ENCODE measurements at regions not wholly inside any gene's neighbourhood (a gene's known extent, or its start where the extent isn't known, plus 50 kb on each side); places are given as distances from the start of the nearest gene placed in this dataset.
"Not testable (repeated sequence)": the region's sequence is repeated elsewhere in the genome, so short reads cannot be mapped to it uniquely, and the experiment has no call there.

DNA sequence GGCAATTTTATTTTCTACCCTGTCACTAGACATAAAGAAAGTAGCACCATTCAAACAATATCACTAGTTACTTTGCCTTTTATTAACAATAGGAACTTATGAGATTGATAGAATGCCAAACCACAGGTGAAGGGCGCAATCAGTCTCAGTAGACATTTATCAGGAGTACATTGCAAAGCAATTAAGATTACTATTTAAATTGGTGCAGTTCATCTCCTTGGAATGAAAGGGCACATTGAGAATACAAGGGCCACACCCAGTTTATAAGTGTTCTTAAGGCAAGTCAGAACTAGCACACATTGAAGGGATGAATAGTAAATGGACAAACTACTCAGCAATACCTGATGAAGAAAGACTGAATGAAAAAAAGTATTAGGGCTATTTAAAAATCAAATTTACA is 601.4 kb downstream of the C12orf50 start:
- Histone ChIP-seq H3K9me2 (ENCODE audit: insufficient read depth) (no peaks in the 10 kb centered on the region), H4K20me1 (ENCODE audit: insufficient read depth) (no peaks in the 10 kb centered on the region), H3K4me1 (ENCODE audit: insufficient read depth) (no peaks in the 10 kb centered on the region), H3K79me2 (ENCODE audit: insufficient read depth) (no peaks in the 10 kb centered on the region), H3K9ac (no peak overlapping the region), H3K4me2 (ENCODE audit: unreplicated experiment) (no peak overlapping the region), H3K4me3 (no peak overlapping the region), H3K27ac (no peak overlapping the region), H3K9me3 (ENCODE audit: low read depth) (no peaks in the 10 kb centered on the region), H2AFZ (no peak overlapping the region), H3F3A (ENCODE audit: insufficient read depth) (no peaks in the 10 kb centered on the region), H3K36me3 (ENCODE audit: low read depth) (no peaks in the 10 kb centered on the region), H3K27me3 (replicated peaks; ENCODE audit: insufficient read depth) (no peaks in the 10 kb centered on the region)
- DNase-seq, result no peak
- in situ Hi-C loops (cut with MboI), result no loop called here
- TF ChIP-seq EZH2phosphoT487 (IDR thresholded peaks at IDR 0.05; ENCODE audit: insufficient read depth, low read depth) (no peak), EZH2 (IDR thresholded peaks at IDR 0.05; ENCODE audit: insufficient read depth, poor library complexity, severe bottlenecking) (no peak)
- 86 to 89% methylated on average over 1 of the region's 1 CpG for WGBS, 2 experiments (ENCODE audit: low coverage in 1 of 2, low lambda C conversion rate in 2 of 2, missing lambda C conversion rate in 2 of 2)

DNA sequence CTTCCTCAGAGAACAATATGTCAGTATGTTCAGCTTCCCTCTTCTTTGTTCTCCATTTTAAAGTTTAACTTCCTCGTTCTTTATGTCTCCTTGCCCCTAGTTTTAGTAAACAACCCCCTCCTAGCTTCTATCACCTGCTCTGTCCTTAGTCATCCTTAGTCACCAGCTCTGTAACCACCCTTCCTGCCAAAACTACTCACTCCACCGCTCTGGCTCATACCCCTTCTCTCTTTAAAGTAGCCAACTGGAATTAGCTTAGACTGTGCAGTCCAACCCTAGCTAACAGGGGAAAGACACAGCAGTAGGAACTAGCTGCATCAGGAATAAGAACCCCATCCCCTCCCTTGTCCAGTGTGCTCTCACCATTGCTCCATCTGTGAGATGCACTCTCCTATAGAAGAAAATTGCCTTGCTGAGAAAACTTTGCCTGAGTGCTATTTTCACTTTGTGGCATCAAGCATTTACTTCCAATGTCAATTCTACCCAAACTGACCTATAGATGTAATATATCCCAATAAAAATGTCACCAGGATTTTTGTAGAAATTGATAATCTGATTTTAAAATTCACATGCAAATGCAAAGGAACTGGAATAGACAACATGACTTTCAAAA is 603.2 kb downstream of the C12orf50 start:
- 49 to 62% methylated on average over 2 of the region's 2 CpGs for WGBS, 2 experiments (ENCODE audit: low coverage in 1 of 2, low lambda C conversion rate in 2 of 2, missing lambda C conversion rate in 2 of 2)

GRCh38 chr12:87421233-87421632 is 608.0 kb downstream of the C12orf50 start:
- in situ Hi-C loops (cut with MboI); H3K4me2 ChIP-seq (ENCODE audit: unreplicated experiment); H3K4me3 ChIP-seq; DNase-seq; H3K27me3 ChIP-seq (replicated peaks; ENCODE audit: insufficient read depth); H3K9me2 ChIP-seq (ENCODE audit: insufficient read depth); H3K9me3 ChIP-seq (ENCODE audit: low read depth); H4K20me1 ChIP-seq (ENCODE audit: insufficient read depth); H2AFZ ChIP-seq; H3K36me3 ChIP-seq (ENCODE audit: low read depth); H3K4me1 ChIP-seq (ENCODE audit: insufficient read depth); H3F3A ChIP-seq (ENCODE audit: insufficient read depth); H3K9ac ChIP-seq; H3K27ac ChIP-seq; H3K79me2 ChIP-seq (ENCODE audit: insufficient read depth): not testable (repeated sequence)
- WGBS, 2 experiments (ENCODE audit: low coverage in 1 of 2, low lambda C conversion rate in 2 of 2, missing lambda C conversion rate in 2 of 2), result 92 to 95% methylated on average over 2 of the region's 2 CpGs

More for the DNA sequence above, 603.2 kb downstream of the C12orf50 start:
- H2AFZ ChIP-seq, result no peak overlapping the region
- no peak for DNase-seq
- no peak overlapping the region for H3K4me2 ChIP-seq (ENCODE audit: unreplicated experiment)
- no peak overlapping the region for H3K4me3 ChIP-seq
- no peaks in the 10 kb centered on the region for H3K4me1 ChIP-seq (ENCODE audit: insufficient read depth)
- H3K9ac ChIP-seq, result no peak overlapping the region
- no peaks in the 10 kb centered on the region for H3K79me2 ChIP-seq (ENCODE audit: insufficient read depth)
- H3K27me3 ChIP-seq (replicated peaks; ENCODE audit: insufficient read depth), result no peaks in the 10 kb centered on the region
- no peaks in the 10 kb centered on the region for H3F3A ChIP-seq (ENCODE audit: insufficient read depth)
- TF ChIP-seq EZH2 (IDR thresholded peaks at IDR 0.05; ENCODE audit: insufficient read depth, poor library complexity, severe bottlenecking), result no peak
- TF ChIP-seq EZH2phosphoT487 (IDR thresholded peaks at IDR 0.05; ENCODE audit: insufficient read depth, low read depth), result no peak
- no peak overlapping the region for H3K27ac ChIP-seq
- H3K36me3 ChIP-seq (ENCODE audit: low read depth), result no peaks in the 10 kb centered on the region
- no peaks in the 10 kb centered on the region for H3K9me2 ChIP-seq (ENCODE audit: insufficient read depth)
- in situ Hi-C loops (cut with MboI), result no loop called here
- no peaks in the 10 kb centered on the region for H4K20me1 ChIP-seq (ENCODE audit: insufficient read depth)
- H3K9me3 ChIP-seq (ENCODE audit: low read depth), result no peaks in the 10 kb centered on the region

- no peak for TF ChIP-seq EZH2phosphoT487 (IDR thresholded peaks at IDR 0.05; ENCODE audit: insufficient read depth, low read depth)
- TF ChIP-seq EZH2 (IDR thresholded peaks at IDR 0.05; ENCODE audit: insufficient read depth, poor library complexity, severe bottlenecking), result no peak
- Histone ChIP-seq H3K36me3 (ENCODE audit: low read depth) (no peaks in the 10 kb centered on the region), H3K4me1 (ENCODE audit: insufficient read depth) (no peaks in the 10 kb centered on the region), H3K9ac (no peak overlapping the region), H3F3A (ENCODE audit: insufficient read depth) (no peaks in the 10 kb centered on the region), H4K20me1 (ENCODE audit: insufficient read depth) (no peaks in the 10 kb centered on the region), H3K27me3 (replicated peaks; ENCODE audit: insufficient read depth) (no peaks in the 10 kb centered on the region), H3K27ac (no peak overlapping the region), H2AFZ (no peak overlapping the region), H3K4me3 (no peak overlapping the region), H3K4me2 (ENCODE audit: unreplicated experiment) (no peak overlapping the region), H3K9me3 (ENCODE audit: low read depth) (no peaks in the 10 kb centered on the region), H3K79me2 (ENCODE audit: insufficient read depth) (no peaks in the 10 kb centered on the region), H3K9me2 (ENCODE audit: insufficient read depth) (no peaks in the 10 kb centered on the region)
- peak; percentile 14 for DNase-seq
- in situ Hi-C loops (cut with MboI), result no loop called here
- WGBS, 2 experiments (ENCODE audit: low coverage in 1 of 2, low lambda C conversion rate in 2 of 2, missing lambda C conversion rate in 2 of 2), result 2 to 5% methylated on average over 2 of the region's 2 CpGs
Measured at GRCh38 chr12:87413784-87414183, 615.4 kb downstream of the C12orf50 start.

DNA sequence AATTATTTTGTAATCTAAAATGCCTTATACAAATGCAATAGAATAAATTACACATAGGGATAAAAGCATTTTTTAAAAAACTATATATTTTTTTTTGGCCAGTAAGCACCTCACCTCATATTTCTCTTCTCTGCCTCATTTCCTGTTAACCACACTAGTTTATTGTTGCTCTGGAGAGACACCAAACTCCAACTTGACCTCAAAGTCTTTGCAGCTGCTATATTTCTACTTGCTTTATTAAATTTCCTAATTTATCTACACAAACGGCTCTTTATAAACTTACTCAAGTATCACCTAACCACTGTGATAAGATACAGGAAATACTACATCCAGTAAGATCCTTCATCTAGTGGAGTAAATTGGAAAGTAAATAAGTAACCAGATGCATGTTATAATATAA is 622.3 kb downstream of the C12orf50 start:
- H3K9me2 ChIP-seq (ENCODE audit: insufficient read depth), result no peaks in the 10 kb centered on the region
- no peak overlapping the region for H2AFZ ChIP-seq
- TF ChIP-seq EZH2 (IDR thresholded peaks at IDR 0.05; ENCODE audit: insufficient read depth, poor library complexity, severe bottlenecking) (no peak), EZH2phosphoT487 (IDR thresholded peaks at IDR 0.05; ENCODE audit: insufficient read depth, low read depth) (no peak)
- no peaks in the 10 kb centered on the region for H3K9me3 ChIP-seq (ENCODE audit: low read depth)
- DNase-seq, result no peak
- no peaks in the 10 kb centered on the region for H3K36me3 ChIP-seq (ENCODE audit: low read depth)
- no peaks in the 10 kb centered on the region for H3K27me3 ChIP-seq (replicated peaks; ENCODE audit: insufficient read depth)
- 24 to 48% methylated on average over 1 of the region's 1 CpG for WGBS, 2 experiments (ENCODE audit: low coverage in 1 of 2, low lambda C conversion rate in 2 of 2, missing lambda C conversion rate in 2 of 2)
- no peaks in the 10 kb centered on the region for H3K4me1 ChIP-seq (ENCODE audit: insufficient read depth)
- H3K9ac ChIP-seq, result no peak overlapping the region
- in situ Hi-C loops (cut with MboI), result no loop called here
- no peak overlapping the region for H3K4me3 ChIP-seq
- H3K4me2 ChIP-seq (ENCODE audit: unreplicated experiment), result no peak overlapping the region
- H3K27ac ChIP-seq, result no peak overlapping the region
- no peaks in the 10 kb centered on the region for H3F3A ChIP-seq (ENCODE audit: insufficient read depth)
- H4K20me1 ChIP-seq (ENCODE audit: insufficient read depth), result no peaks in the 10 kb centered on the region
- H3K79me2 ChIP-seq (ENCODE audit: insufficient read depth), result no peaks in the 10 kb centered on the region
